ENCODE measurements at regions not wholly inside any gene's neighbourhood (a gene's known extent, or its start where the extent isn't known, plus 50 kb on each side); places are given as distances from the start of the nearest gene placed in this dataset.

DNA sequence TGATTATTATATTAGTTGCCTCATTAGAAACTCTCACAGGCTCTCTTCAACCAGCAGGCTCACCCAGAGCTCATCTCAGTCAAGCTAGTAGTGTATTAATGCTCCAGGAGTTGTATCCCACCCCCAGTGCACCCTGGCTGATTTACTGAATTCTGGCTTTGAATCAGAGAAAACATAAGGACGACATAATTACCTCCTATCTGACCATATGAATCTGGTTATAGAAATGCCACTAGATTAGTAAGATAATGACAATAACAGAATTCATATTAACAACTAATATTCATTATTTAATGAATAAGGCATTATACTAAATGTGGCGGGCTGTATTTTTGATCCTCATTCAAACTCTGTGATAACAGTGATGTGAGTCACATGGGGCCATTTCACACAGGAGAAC is 1066.7 kb downstream of the TTLL7 start:
- H3K9me3 ChIP-seq: no peaks in the 10 kb centered on the region
- H3K36me3 ChIP-seq: no peaks in the 10 kb centered on the region
- H3K4me1 ChIP-seq: no peaks in the 10 kb centered on the region
- no peak overlapping the region for H3K4me3 ChIP-seq
- H3K27me3 ChIP-seq: no peaks in the 10 kb centered on the region
- TF ChIP-seq POLR2AphosphoS5 (IDR thresholded peaks at IDR 0.05): no peak
- TF ChIP-seq POLR2A (IDR thresholded peaks at IDR 0.05): no peak
- DNase-seq: no peak
- in situ Hi-C loops (cut with MboI; ENCODE audit: low pct_ligation_motif_present in 1 of 4, low pct_unique_long_range_greater_than_20kb in 1 of 4, low sequenced_read_pairs in 3 of 4) (no loop called here), intact Hi-C loops (cut with DNase I; ENCODE audit: low total_unique reads) (no loop called here)
- WGBS, 2 donors (ENCODE audit: low coverage in 1 of 2): 70 to 92% methylated on average over 2 of the region's 2 CpGs
- no peak overlapping the region for H3K27ac ChIP-seq

GRCh38 chr1:82931006-82931405 is 1067.9 kb downstream of the TTLL7 start:
- Histone ChIP-seq H3K27ac (no peak overlapping the region), H3K36me3 (no peaks in the 10 kb centered on the region), H3K4me1 (no peaks in the 10 kb centered on the region), H3K27me3 (no peaks in the 10 kb centered on the region), H3K4me3 (no peak overlapping the region), H3K9me3 (no peaks in the 10 kb centered on the region)
- in situ Hi-C loops (cut with MboI; ENCODE audit: low pct_ligation_motif_present in 1 of 4, low pct_unique_long_range_greater_than_20kb in 1 of 4, low sequenced_read_pairs in 3 of 4) (no loop called here), intact Hi-C loops (cut with DNase I; ENCODE audit: low total_unique reads) (no loop called here)
- no peak for TF ChIP-seq POLR2AphosphoS5 (IDR thresholded peaks at IDR 0.05)
- TF ChIP-seq EP300 (IDR thresholded peaks at IDR 0.05; ENCODE audit: low read depth): no peak
- TF ChIP-seq, protein P1, sequence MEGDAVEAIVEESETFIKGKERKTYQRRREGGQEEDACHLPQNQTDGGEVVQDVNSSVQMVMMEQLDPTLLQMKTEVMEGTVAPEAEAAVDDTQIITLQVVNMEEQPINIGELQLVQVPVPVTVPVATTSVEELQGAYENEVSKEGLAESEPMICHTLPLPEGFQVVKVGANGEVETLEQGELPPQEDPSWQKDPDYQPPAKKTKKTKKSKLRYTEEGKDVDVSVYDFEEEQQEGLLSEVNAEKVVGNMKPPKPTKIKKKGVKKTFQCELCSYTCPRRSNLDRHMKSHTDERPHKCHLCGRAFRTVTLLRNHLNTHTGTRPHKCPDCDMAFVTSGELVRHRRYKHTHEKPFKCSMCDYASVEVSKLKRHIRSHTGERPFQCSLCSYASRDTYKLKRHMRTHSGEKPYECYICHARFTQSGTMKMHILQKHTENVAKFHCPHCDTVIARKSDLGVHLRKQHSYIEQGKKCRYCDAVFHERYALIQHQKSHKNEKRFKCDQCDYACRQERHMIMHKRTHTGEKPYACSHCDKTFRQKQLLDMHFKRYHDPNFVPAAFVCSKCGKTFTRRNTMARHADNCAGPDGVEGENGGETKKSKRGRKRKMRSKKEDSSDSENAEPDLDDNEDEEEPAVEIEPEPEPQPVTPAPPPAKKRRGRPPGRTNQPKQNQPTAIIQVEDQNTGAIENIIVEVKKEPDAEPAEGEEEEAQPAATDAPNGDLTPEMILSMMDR (IDR thresholded peaks at IDR 0.05): no peak
- no peak for TF ChIP-seq POLR2A (IDR thresholded peaks at IDR 0.05)
- no peak for DNase-seq

- Histone ChIP-seq H3K27me3 (no peaks in the 10 kb centered on the region), H3K4me3 (no peak overlapping the region), H3K36me3 (no peaks in the 10 kb centered on the region), H3K4me1 (no peaks in the 10 kb centered on the region), H3K9me3 (no peaks in the 10 kb centered on the region), H3K27ac (no peak overlapping the region)
- in situ Hi-C loops (cut with MboI; ENCODE audit: low pct_ligation_motif_present in 1 of 4, low pct_unique_long_range_greater_than_20kb in 1 of 4, low sequenced_read_pairs in 3 of 4) (no loop called here), intact Hi-C loops (cut with DNase I; ENCODE audit: low total_unique reads) (loop anchor here (5.0 kb wide), 1 partner anchor 1030 kb away; no protein-coding TSS in a partner anchor)
- no peak for DNase-seq
- 48 to 67% methylated on average over 1 of the region's 1 CpG for WGBS, 2 donors (ENCODE audit: low coverage in 1 of 2)
- TF ChIP-seq, protein P1 (IDR thresholded peaks at IDR 0.05): no peak
- no peak for TF ChIP-seq POLR2AphosphoS5 (IDR thresholded peaks at IDR 0.05)
- TF ChIP-seq EP300 (IDR thresholded peaks at IDR 0.05; ENCODE audit: low read depth): no peak
- no peak for TF ChIP-seq POLR2A (IDR thresholded peaks at IDR 0.05)
These were observed 1071.2 kb downstream of the TTLL7 start for GRCh38 chr1:82927753-82928152.

DNA sequence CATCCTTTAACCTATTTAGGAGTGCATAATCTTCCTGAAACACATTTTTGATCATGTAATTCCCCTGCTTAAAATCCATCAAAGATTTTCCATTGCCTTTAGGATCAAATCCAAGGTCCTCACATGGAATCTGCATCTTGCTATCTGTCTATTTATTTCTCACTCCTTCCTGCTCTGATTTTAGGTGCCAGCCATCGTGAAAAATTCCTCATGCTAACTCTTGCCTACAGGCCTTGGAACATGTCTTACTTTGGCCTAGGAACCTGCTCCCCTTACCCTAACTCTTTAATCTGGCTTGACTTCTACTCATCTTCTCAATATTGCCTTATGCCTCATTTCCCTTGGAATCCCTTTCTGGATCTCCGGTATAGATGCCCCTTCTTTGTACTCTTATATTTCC is 1074.3 kb downstream of the TTLL7 start:
- TF ChIP-seq EP300 (IDR thresholded peaks at IDR 0.05; ENCODE audit: low read depth) (no peak), POLR2AphosphoS5 (IDR thresholded peaks at IDR 0.05) (no peak), POLR2A (IDR thresholded peaks at IDR 0.05) (no peak)
- TF ChIP-seq, protein P1 (IDR thresholded peaks at IDR 0.05): no peak
- no peak for DNase-seq
- WGBS, 2 donors (ENCODE audit: low coverage in 1 of 2): 94 to 96% methylated on average over 2 of the region's 2 CpGs
- Histone ChIP-seq H3K9me3 (no peaks in the 10 kb centered on the region), H3K27ac (no peak overlapping the region), H3K27me3 (no peaks in the 10 kb centered on the region), H3K36me3 (no peaks in the 10 kb centered on the region), H3K4me3 (no peak overlapping the region), H3K4me1 (no peaks in the 10 kb centered on the region)
- in situ Hi-C loops (cut with MboI; ENCODE audit: low pct_ligation_motif_present in 1 of 4, low pct_unique_long_range_greater_than_20kb in 1 of 4, low sequenced_read_pairs in 3 of 4) (no loop called here), intact Hi-C loops (cut with DNase I; ENCODE audit: low total_unique reads) (loop anchor here (5.0 kb wide), 1 partner anchor 1033 kb away; no protein-coding TSS in a partner anchor)

GRCh38 chr1:82923931-82924330 is 1075.0 kb downstream of the TTLL7 start:
- no peak for TF ChIP-seq POLR2A (IDR thresholded peaks at IDR 0.05)
- TF ChIP-seq POLR2AphosphoS5 (IDR thresholded peaks at IDR 0.05): no peak
- TF ChIP-seq EP300 (IDR thresholded peaks at IDR 0.05; ENCODE audit: low read depth): no peak
- TF ChIP-seq, protein P1 (IDR thresholded peaks at IDR 0.05): no peak
- intact Hi-C loops (cut with DNase I; ENCODE audit: low total_unique reads) (no loop called here), in situ Hi-C loops (cut with MboI; ENCODE audit: low pct_ligation_motif_present in 1 of 4, low pct_unique_long_range_greater_than_20kb in 1 of 4, low sequenced_read_pairs in 3 of 4) (no loop called here)
- H3K4me1 ChIP-seq: no peaks in the 10 kb centered on the region
- 77 to 84% methylated on average over 4 of the region's 4 CpGs for WGBS, 2 donors (ENCODE audit: low coverage in 1 of 2)
- H3K27ac ChIP-seq: no peak overlapping the region
- DNase-seq: no peak
- H3K27me3 ChIP-seq: no peaks in the 10 kb centered on the region
- no peaks in the 10 kb centered on the region for H3K9me3 ChIP-seq
- no peaks in the 10 kb centered on the region for H3K36me3 ChIP-seq
- no peak overlapping the region for H3K4me3 ChIP-seq
